Stimulated activated CD8-positive, alpha-beta memory T cell treated with anti-CD3 and anti-CD28 coated beads, Interleukin-12 subunit alpha, Interleukin-12 subunit beta, amount 100 ng/mL, for 1 hour (primary cell): ENCODE measurements at regions not wholly inside any gene's neighbourhood (a gene's known extent, or its start where the extent isn't known, plus 50 kb on each side); places are given as distances from the start of the nearest gene placed in this dataset.
"Not testable (repeated sequence)": the region's sequence is repeated elsewhere in the genome, so short reads cannot be mapped to it uniquely, and the experiment has no call there.

ENCODE experiments used
- DNase-seq: peaks from one replicate; pipeline ENCODE4 v3.0.0-alpha.2; 2020; ENCODE audit warnings: low read depth

GRCh38 chr10:9211228-9211627 lies 1156.7 kb downstream of the GATA3 start:
- DNase-seq, result no peak

GRCh38 chr10:9214618-9215017 lies 1160.1 kb downstream of the GATA3 start:
- no peak for DNase-seq

GRCh38 chr10:9215121-9215520 lies 1160.6 kb downstream of the GATA3 start:
- no peak for DNase-seq

DNA sequence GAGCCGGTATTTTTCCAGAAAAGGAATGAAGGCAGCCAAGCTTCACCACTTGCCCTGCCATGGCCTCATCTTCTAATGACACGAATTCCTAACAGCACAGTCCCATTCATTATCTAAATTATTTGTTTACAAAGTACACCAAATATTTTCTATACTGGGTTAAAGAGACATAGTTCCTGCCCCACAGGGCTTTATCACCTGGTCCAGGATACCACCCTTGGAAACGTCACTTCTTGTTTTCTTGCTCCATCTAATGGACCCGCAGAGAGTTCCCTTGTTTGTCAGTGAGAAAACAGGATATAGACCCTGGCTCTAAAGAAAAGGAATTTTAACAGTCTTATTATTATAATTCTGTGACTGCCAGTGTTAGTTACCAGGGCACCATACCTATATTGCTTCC lies 1165.4 kb downstream of the GATA3 start:
- DNase-seq, result no peak

GRCh38 chr10:9222917-9223316 lies 1168.4 kb downstream of the GATA3 start:
- DNase-seq, result no peak

DNA sequence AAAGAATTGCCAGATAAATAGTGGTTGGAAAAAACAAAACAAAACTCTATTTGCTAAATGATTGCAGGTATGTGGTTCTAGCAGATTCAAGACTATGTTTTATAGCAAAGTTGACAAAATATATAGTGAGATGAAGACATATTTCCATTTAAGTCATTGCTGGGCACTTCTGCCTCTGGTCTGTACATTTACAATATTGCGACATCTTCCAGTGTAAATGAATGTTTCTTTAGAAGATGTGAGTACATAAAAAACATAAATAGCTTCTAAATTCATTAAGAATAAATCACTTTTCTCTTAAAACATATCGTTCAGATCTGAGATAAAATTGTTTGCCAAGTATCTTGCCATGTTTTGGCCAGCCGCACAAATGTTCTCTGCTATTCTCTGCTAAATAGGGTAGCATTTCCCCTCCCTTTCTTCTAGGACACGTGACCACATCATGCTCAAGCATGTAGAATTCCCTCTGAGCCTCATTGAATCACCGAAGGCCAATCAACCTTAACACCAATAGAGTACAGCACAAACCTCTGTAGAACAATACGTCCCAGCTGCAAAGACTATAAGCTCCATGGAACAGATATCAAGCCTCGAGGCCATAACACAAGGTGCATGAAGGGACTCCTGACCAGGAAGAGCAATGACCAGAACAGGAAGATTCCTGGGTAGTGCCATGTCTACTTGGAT lies 1173.3 kb downstream of the GATA3 start:
- no peak for DNase-seq

- no peak for DNase-seq
Observed at GRCh38 chr10:9228771-9229170, 1174.3 kb downstream of the GATA3 start.

GRCh38 chr10:9229702-9230244 lies 1175.3 kb downstream of the GATA3 start:
- DNase-seq, result no peak

GRCh38 chr10:9230625-9231024 lies 1176.1 kb downstream of the GATA3 start:
- DNase-seq, result no peak

DNA sequence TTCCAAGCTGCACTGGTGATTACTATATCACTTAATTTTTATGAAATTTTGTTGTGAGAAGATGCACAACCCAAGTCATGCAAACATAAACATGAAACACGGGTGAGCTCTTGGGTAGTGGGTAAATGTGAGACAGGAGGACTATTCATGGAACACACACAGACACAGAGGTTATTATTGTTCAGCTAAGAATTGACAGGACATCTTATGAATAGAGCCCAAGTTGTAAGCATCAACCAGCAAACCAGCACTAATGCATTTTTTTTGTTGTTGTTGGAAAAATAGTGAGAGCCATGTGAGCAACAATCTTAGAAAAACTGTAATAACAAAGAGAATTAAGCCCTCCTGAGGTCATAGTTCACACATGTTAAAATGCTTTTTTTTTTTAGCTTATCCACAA lies 1179.7 kb downstream of the GATA3 start:
- no peak for DNase-seq

GRCh38 chr10:9238041-9238440 lies 1183.6 kb downstream of the GATA3 start:
- DNase-seq, result no peak

- no peak for DNase-seq
Observed at GRCh38 chr10:9239298-9239697, 1184.8 kb downstream of the GATA3 start.

GRCh38 chr10:9243941-9244411 lies 1189.5 kb downstream of the GATA3 start:
- no peak for DNase-seq

DNA sequence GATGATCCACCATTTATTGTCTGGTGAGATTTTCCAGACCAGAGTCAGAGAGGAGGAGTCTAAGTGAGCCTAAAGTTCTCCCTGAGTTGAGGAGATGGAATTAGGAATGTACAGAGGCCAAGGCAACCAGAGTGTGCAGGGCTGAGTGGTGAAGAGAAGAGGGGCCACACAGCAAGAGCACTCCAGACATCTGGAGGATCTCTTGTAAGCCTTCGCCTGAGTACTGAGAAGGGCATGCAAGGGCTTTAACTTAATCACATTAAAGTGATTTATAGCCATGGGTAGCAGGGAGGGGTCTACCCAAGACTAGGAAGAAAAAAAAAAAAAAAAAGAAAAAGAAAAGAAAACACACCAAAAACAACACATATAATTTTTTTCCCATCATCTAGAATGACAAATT lies 1190.4 kb downstream of the GATA3 start:
- DNase-seq, result no peak

DNA sequence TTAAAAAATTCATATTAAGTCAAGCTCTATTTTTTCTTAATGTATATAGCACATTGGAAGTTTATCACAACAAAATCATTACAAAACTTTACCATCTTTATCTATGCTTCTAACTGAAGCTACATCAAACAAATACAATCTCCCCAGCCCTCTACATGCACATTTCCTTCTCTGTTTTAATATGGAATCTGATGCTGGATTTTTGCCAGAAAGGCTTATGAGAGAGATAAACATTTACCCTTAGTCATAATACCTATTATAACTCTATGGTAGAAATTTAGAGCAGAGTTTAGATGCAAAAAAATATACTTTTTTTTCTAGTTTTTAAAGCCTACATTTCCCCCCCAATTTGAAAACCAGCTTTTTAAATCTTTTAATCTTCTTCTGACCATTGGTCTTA lies 1198.6 kb downstream of the GATA3 start:
- no peak for DNase-seq

DNA sequence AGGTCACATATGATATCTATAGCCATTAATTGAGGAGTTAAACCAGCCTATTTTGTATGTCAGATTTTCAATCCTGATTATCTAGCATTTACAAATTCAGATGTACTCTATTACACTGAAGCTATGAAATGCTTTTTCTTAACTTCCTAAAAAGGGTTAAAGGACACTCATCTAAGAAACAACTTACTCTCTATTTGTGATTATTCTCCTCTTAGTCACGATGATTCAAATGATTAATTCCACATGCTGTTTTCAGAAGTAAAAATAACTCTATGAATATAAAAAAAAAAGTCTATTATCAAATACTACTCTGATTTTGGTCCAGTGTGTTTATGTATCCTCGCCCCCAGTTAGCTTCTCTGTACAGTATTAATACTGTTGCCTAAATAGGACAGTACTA lies 1199.9 kb downstream of the GATA3 start:
- DNase-seq, result no peak

DNA sequence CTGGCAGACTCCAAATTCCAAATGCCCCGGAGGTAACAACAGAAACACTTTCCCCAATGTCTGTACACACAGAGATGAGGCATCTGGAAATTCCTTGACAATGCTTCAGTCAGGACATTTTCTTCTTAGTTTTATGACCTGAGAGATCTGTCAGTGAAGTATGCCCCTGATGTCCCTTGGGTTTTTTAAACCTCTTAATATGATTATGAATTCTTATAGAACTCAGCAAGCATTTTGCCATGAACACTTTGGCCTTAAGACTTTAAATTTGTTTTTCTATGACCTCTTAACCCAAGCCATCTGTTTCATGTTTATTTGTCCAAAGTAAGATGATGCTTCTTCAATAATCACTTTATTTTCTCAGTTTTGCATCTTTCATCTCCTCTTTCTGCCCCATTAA lies 1206.2 kb downstream of the GATA3 start:
- no peak for DNase-seq

- no peak for DNase-seq
Observed at GRCh38 chr10:9262770-9263169, 1208.3 kb downstream of the GATA3 start.

DNA sequence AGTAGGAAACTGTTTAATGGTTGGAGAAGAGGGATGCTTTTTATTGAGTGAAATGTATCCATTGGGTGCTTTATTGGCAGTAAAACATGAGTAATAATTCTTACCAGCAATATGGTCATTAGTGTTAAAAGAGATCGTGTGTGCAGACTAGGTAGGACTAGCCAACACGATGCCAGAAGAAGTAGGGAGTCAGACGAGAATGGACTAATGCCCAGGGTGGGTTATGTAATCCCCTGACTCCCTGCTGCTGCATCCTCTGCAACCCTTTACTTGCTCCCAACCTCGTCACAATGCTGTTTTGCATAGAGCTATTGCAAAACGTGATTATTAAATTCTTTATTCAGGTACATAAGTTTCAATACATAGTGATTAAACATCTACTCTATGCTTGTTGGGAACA lies 1213.7 kb downstream of the GATA3 start:
- no peak for DNase-seq

- not testable (repeated sequence) for DNase-seq
Observed at GRCh38 chr10:9273126-9273833, 1218.8 kb downstream of the GATA3 start.

DNA sequence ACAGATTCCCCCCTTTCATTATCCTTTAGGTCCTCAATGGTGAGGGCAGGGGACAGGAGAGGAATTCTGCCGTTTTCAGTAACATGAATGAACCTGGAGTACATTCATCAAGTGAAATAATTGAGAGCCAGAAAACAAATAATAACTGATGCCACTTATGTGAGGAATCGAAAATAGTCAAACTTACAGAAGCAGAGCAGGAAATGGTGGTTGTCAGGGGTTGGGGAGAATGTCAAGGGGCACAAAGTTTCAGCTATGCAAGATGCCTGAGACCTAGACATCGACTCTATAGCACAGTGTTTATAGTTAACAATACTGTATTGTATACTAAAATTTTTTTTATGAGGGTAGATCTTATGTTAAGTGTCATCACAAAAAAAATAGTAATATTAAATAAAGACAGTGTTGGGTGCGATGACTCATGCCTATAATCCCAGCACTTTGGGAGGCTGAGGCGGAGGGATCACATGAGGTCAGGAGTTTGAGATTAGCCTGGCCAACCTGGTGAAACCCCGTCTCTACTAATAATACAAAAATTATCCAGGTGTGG lies 1219.8 kb downstream of the GATA3 start:
- DNase-seq, result no peak

- no peak for DNase-seq
Observed at GRCh38 chr10:9275861-9276260, 1221.4 kb downstream of the GATA3 start.

- no peak for DNase-seq
Observed at GRCh38 chr10:9285690-9286089, 1231.2 kb downstream of the GATA3 start.
